Naive thymus-derived CD8-positive, alpha-beta T cell (primary cell): ENCODE measurements at regions not wholly inside any gene's neighbourhood (a gene's known extent, or its start where the extent isn't known, plus 50 kb on each side); places are given as distances from the start of the nearest gene placed in this dataset.
"Not testable (repeated sequence)": the region's sequence is repeated elsewhere in the genome, so short reads cannot be mapped to it uniquely, and the experiment has no call there.

ENCODE experiments used
- ATAC-seq, 2 donors: fragments of 150-1000 bp; cut with Tn5 transposase in 1 of 2; sonication (Bioruptor Pico), chemical (Tn5 transposase) in 1 of 2; 1 replicate in 1 of 2; 2 replicates in 1 of 2; pipeline ENCODE4 v1.10.0; 2021; ENCODE audit warnings: mild to moderate bottlenecking in 2 of 2, moderate library complexity in 2 of 2
- POLR2A ChIA-PET: fragments of 350-600 bp; sonication (Branson Sonifier 250); formaldehyde crosslinking; loops from one replicate; lab custom pipeline; 2021; ENCODE audit warnings: antibody characterized with exemption; lab: Charles Lee
- DNase-seq, 10 donors: peaks; one replicate each; pipeline versions ENCODE4 v3.0.0 to v3.0.0-alpha.2; 2020 to 2022
- H3K27ac Mint-ChIP-seq, 10 donors: one replicate each; pipeline ENCODE4 v1.8.0; 2020 to 2022; ENCODE audit warnings: mild to moderate bottlenecking in 10 of 10, mixed read lengths in 10 of 10, moderate library complexity in 4 of 10, inconsistent platforms in 1 of 10
- H3K27me3 Mint-ChIP-seq, 5 donors: one replicate each; pipeline ENCODE4 v1.8.0; 2021 to 2022; ENCODE audit warnings: mixed read lengths in 5 of 5
- H3K36me3 Mint-ChIP-seq, 3 donors: one replicate each; pipeline ENCODE4 v1.8.0; 2020 to 2022; ENCODE audit warnings: mixed read lengths in 3 of 3, mild to moderate bottlenecking in 2 of 3, inconsistent platforms in 1 of 3
- H3K4me1 Mint-ChIP-seq, 4 donors: one replicate each; pipeline ENCODE4 v1.8.0; 2021 to 2022; ENCODE audit warnings: mixed read lengths in 4 of 4
- H3K4me3 Mint-ChIP-seq, 10 donors: one replicate each; pipeline ENCODE4 v1.8.0; 2020 to 2022; ENCODE audit warnings: mild to moderate bottlenecking in 10 of 10, mixed read lengths in 10 of 10, moderate library complexity in 6 of 10, inconsistent platforms in 1 of 10
- H3K9me3 Mint-ChIP-seq, 9 donors: one replicate each; pipeline ENCODE4 v1.8.0; 2020 to 2022; ENCODE audit warnings: mixed read lengths in 9 of 9, mild to moderate bottlenecking in 3 of 9, inconsistent platforms in 1 of 9, moderate library complexity in 1 of 9

DNA sequence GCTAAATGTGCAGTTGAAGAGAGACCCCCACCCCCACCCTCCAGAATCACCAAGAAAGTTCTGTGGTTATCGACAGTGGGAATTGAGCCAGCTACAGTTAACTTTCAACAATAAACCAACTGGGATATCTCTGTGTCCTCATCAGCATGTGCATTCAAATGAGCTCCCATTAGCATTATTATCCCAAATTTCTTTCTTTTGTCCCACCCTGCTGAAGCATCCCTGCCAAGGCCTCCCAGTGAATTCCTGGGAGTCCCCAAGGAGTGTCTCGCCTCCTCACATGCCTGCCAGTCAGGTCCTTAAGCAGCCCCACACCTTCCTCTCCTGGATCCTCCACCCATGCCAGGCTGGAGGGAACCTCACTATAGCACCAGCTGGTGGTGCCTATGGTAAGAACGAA lies 422.1 kb upstream of the HNRNPA3 start:
- Mint-ChIP-seq H3K27me3 (peaks cover 4 to 26% (median 6%) of the 10 kb centered on the region in 5 donors), H3K27ac (no peak overlapping the region), H3K9me3 (peaks cover 0 to 1% (median 0%) of the 10 kb centered on the region in 9 donors), H3K4me1 (no peaks in the 10 kb centered on the region), H3K4me3 (no peak overlapping the region), H3K36me3 (peaks cover 0 to 4% (median 0%) of the 10 kb centered on the region in 3 donors)
- DNase-seq (no peak), ATAC-seq (no peak)
- POLR2A ChIA-PET = no interaction called here

DNA sequence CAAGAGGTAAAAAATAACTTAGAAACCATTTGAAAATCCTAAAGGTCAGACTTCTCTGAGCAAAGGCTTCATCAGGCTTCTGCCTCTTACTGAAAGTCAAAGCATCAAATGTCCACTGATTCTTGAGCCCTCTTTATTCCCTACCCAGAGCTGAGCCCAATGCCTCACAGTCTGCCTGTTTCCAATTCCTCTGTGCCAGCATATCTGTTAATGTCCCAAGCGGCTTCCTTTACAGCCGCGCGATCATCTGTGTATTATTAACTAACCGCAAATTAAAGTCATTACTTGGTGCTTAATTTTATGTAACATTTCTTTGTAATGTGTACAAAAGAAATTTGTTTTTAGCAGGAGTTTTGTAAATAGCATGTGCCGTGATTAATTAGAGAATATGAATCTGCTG lies 418.8 kb upstream of the HNRNPA3 start:
- Mint-ChIP-seq H3K9me3 (peaks cover 0 to 2% (median 0%) of the 10 kb centered on the region in 9 donors), H3K36me3 (peaks cover 0 to 2% (median 0%) of the 10 kb centered on the region in 3 donors), H3K4me3 (no peak overlapping the region), H3K27me3 (peaks cover 4 to 34% (median 7%) of the 10 kb centered on the region in 5 donors), H3K27ac (no peak overlapping the region), H3K4me1 (no peaks in the 10 kb centered on the region)
- POLR2A ChIA-PET = no interaction called here
- ATAC-seq (no peak), DNase-seq (no peak)

DNA sequence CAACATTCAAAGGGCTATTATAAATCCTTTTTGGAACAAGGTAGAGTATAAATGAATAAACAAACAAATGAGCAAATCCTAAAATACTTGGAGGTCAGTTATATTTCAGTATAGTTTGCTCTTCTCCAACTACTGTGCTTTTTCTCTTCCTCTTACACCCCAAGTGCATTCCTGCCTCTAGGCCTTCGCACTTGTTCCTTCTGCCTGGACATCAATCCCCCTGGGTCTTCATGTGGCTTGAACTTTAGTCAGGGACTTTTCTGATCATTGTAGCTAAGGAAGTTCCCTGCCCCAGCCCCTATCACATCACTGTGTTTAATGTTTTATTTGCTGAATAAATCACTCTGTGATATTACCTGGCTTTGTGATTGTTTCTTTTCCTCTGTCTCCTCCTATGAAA lies 418.2 kb upstream of the HNRNPA3 start:
- POLR2A ChIA-PET = no interaction called here
- peaks cover 0 to 2% (median 0%) of the 10 kb centered on the region in 3 donors for H3K36me3 Mint-ChIP-seq

DNA sequence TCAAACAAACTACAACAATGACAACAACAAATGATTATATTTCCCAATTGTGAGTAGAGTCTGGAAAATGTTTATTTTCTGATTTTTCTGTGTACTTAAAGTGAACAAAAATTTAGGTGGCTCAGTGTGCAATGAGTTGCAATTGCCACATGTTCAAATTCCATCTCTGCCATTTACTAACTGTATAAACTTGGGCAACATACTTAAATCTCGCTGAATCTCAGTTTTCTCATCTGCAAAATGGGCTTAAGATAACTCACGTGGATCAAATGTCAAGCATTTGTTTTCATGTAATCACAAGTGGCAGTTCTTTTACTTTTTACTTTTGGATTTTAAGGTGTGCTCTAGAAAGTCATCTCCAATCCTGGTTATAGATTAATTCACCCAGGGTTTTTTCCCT lies 416.8 kb upstream of the HNRNPA3 start:
- Mint-ChIP-seq H3K36me3 (peaks cover 0 to 2% (median 0%) of the 10 kb centered on the region in 3 donors), H3K27me3 (peaks cover 4 to 27% (median 7%) of the 10 kb centered on the region in 5 donors), H3K4me3 (no peak overlapping the region), H3K9me3 (peaks cover 0 to 2% (median 0%) of the 10 kb centered on the region in 9 donors), H3K27ac (no peak overlapping the region), H3K4me1 (no peaks in the 10 kb centered on the region)
- POLR2A ChIA-PET = no interaction called here
- DNase-seq = no peak
- ATAC-seq = no peak

More for the DNA sequence above, 418.2 kb upstream of the HNRNPA3 start:
- peak overlapping the region in 1 of 10 donors; percentile 54 for H3K27ac Mint-ChIP-seq
- no peak for ATAC-seq
- no peak for DNase-seq
- peaks cover 4 to 34% (median 7%) of the 10 kb centered on the region in 5 donors for H3K27me3 Mint-ChIP-seq
- peaks cover 0 to 2% (median 0%) of the 10 kb centered on the region in 9 donors for H3K9me3 Mint-ChIP-seq
- no peaks in the 10 kb centered on the region for H3K4me1 Mint-ChIP-seq
- no peak overlapping the region for H3K4me3 Mint-ChIP-seq

DNA sequence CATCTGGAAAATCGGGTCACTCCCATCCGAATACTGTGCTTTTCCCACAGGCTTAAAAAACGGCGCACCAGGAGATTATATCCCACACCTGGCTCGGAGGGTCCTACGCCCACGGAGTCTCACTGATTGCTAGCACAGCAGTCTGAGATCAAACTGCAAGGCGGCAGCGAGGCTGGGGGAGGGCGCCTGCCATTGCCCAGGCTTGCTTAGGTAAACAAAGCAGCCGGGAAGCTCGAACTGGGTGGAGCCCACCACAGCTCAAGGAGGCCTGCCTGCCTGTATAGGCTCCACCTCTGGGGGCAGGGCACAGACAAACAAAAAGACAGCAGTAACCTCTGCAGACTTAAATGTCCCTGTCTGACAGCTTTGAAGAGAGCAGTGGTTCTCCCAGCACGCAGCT lies 415.9 kb upstream of the HNRNPA3 start:
- H3K9me3 Mint-ChIP-seq, DNase-seq, H3K4me3 Mint-ChIP-seq, H3K36me3 Mint-ChIP-seq, POLR2A ChIA-PET, H3K27ac Mint-ChIP-seq, ATAC-seq, H3K4me1 Mint-ChIP-seq: not testable (repeated sequence)
- H3K27me3 Mint-ChIP-seq = peaks cover 2 to 19% (median 5%) of the 10 kb centered on the region in 5 donors

DNA sequence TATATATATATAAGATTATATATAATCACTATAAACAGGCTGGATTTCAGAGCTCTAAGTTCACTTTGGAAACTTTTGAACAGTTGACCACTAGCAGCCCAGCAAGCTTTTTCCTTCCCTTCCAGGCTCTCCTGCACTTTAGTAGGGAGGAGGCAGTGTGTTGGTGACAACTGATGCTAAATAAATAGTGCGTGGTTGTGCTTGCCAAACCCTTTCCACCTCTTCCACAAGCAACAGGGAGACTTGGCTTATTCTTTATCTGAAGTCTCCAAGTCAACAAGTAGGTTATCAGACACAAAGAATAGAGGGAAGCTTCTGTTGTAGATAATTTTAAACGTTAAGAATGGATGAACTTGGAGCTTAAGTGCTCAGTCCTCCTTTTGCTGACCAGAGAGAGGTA lies 408.2 kb upstream of the HNRNPA3 start:
- DNase-seq (no peak), ATAC-seq (no peak)
- Mint-ChIP-seq H3K4me1 (no peaks in the 10 kb centered on the region), H3K4me3 (no peak overlapping the region), H3K9me3 (peaks cover 0 to 2% (median 0%) of the 10 kb centered on the region in 9 donors), H3K27ac (no peak overlapping the region), H3K27me3 (no peaks in the 10 kb centered on the region), H3K36me3 (no peaks in the 10 kb centered on the region)
- POLR2A ChIA-PET = no interaction called here

DNA sequence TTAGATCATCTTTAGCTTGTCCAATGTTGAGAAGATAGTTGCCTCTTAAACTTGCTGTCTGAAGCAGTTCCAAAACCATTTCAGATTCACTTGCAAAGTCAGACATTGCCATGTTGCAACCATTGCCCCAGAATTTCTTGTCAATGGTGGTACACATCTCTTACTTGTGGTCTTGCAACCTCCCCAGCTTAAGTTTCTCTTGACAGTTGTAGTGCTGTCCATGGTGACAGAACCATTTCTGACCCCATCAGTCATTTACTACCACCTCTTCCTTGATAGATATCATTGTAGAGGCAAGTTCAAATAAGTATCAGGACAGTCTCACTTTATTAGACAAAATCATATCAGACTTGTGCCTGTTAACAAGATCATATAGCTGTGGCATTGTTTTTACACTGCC lies 407.2 kb upstream of the HNRNPA3 start:
- no peak overlapping the region for H3K27ac Mint-ChIP-seq
- DNase-seq = no peak
- POLR2A ChIA-PET = no interaction called here
- H3K27me3 Mint-ChIP-seq = no peaks in the 10 kb centered on the region
- H3K4me1 Mint-ChIP-seq = no peaks in the 10 kb centered on the region
- no peak overlapping the region for H3K4me3 Mint-ChIP-seq
- H3K36me3 Mint-ChIP-seq = no peaks in the 10 kb centered on the region
- peaks cover 0 to 2% (median 0%) of the 10 kb centered on the region in 9 donors for H3K9me3 Mint-ChIP-seq
- no peak for ATAC-seq

DNA sequence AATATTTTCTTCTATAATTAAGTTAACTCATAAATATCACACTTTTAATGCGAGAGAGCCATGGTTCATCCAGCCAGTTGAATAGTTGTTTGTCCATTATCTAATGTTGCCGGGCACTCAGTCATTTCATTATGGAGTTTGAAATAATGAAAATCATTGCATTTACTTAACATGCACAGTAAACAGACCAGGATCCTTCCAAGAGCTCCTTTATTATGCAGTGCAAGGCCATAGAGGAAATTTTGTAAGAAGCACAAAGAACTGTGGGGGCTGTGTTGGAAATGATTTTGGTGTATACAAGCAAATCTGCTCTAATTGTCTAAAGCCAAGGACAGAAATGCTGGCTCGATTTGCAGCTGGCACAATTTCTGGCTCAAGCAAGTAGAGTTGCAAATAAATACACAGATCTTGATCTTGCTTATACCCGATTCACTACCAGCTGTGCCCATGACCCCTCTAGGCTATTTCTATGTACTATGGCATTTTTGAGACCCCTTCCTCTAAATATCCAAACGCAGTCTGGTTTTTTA lies 400.3 kb upstream of the HNRNPA3 start:
- Mint-ChIP-seq H3K36me3 (no peaks in the 10 kb centered on the region), H3K9me3 (no peaks in the 10 kb centered on the region), H3K4me3 (no peak overlapping the region), H3K27me3 (no peaks in the 10 kb centered on the region), H3K4me1 (peaks cover 8 to 26% (median 25%) of the 10 kb centered on the region in 4 donors), H3K27ac (peak overlapping the region in 1 of 10 donors; percentile 21)
- POLR2A ChIA-PET = no interaction called here
- DNase-seq = no peak
- ATAC-seq = no peak

DNA sequence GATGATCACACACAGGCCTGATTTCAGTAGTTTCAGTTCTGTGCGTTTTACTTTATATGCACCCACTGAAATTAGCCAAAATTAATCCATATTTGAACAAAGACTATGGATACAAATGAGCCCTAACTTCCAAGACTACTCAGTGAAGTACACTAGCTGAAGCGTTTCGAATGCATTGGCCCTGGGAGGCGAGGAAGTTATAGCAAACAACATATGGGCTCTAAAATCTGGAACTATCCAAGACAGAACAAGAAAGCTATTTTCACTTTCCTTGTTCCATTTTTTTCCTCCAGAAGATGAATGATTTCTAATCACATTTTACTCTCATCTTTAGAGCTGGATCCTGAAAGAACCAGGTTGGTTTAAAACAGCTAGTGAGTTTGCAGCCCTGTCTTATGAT lies 399.4 kb upstream of the HNRNPA3 start:
- POLR2A ChIA-PET = no interaction called here
- no peaks in the 10 kb centered on the region for H3K36me3 Mint-ChIP-seq
- no peaks in the 10 kb centered on the region for H3K27me3 Mint-ChIP-seq
- H3K4me1 Mint-ChIP-seq = peaks cover 8 to 32% (median 28%) of the 10 kb centered on the region in 4 donors
- DNase-seq = no peak
- H3K4me3 Mint-ChIP-seq = no peak overlapping the region
- ATAC-seq = no peak
- H3K27ac Mint-ChIP-seq = no peak overlapping the region
- no peaks in the 10 kb centered on the region for H3K9me3 Mint-ChIP-seq

DNA sequence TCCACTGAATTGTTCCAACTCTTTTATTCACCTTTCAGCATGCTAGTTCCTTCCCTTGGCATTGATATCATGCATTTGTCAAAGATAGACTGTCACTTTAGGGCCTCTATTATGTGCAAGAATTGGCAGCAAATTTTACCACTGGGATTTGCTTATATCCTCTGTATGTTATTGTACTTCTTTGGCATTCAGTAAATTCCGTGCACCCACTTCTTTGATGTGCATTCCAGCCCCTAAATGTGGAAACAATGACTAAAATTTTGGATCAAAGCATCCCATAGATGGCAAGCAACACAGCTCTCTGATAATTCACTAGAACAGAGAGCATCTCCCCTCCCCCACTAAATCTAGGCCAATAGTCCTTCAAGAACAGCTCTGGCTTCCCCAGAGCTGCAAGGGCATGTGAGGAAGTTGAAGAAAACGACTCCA lies 399.0 kb upstream of the HNRNPA3 start:
- Mint-ChIP-seq H3K27me3 (no peaks in the 10 kb centered on the region), H3K27ac (no peak overlapping the region), H3K36me3 (no peaks in the 10 kb centered on the region), H3K4me1 (peaks cover 8 to 36% (median 32%) of the 10 kb centered on the region in 4 donors), H3K9me3 (no peaks in the 10 kb centered on the region), H3K4me3 (no peak overlapping the region)
- POLR2A ChIA-PET = no interaction called here
- ATAC-seq (no peak), DNase-seq (no peak)

DNA sequence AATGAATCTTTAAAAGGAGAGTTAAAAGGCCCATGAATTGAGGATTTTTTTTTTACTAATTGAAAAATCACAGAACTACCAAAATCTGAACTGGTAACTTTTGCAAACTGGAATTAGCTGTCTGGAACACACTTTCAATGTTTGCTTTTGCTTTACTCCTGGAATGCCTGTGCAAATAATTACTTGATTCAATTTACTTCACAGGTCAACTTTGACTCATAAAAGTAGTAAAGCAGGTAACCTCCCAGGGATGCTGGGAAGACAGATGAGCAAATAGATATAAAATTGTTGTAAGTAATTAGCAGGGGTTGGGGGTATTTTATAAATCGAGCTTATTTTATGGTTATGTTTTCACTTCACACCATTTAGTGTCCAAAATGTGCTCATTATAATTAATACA lies 398.3 kb upstream of the HNRNPA3 start:
- peak overlapping the region in 4 of 10 donors; percentile 30 to 56 (median 36) for H3K4me3 Mint-ChIP-seq
- POLR2A ChIA-PET = no interaction called here

DNA sequence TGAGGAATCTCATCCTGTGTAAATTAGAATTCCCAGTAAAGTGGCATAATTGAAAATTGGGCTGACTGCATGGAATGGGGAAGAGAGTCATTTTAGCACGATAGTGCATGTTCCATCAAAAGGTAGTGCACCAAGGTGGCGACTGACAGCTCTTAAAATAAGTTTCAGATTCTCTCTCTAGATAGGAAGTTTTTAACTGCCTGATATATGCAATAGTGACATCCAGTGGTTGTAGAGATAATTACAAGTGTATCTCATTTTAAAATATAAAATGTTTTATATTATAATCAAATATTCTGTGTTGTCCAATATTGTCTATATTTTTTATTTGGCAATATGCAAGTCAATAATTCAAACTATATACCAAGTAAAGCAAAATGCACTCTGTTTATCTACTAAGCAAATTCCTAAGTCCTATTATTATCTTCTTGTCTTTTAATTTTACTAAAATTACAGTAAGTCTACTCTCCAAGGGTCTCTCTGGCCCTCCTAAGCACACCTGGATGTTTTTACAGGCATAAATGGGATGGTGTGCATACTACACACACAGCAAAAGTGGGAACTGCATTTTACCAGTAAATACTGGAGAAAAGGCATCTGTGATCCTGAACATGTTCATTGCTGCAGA lies 397.7 kb upstream of the HNRNPA3 start:
- H3K9me3 Mint-ChIP-seq = no peaks in the 10 kb centered on the region
- peak; percentile 43 to 52 for ATAC-seq
- no peaks in the 10 kb centered on the region for H3K27me3 Mint-ChIP-seq
- peak in 3 of 10 donors; percentile 49 to 57 (median 50) for DNase-seq
- H3K4me3 Mint-ChIP-seq = peak overlapping the region in 9 of 10 donors; percentile 23 to 69 (median 43)
- peaks cover 16 to 49% (median 39%) of the 10 kb centered on the region in 4 donors for H3K4me1 Mint-ChIP-seq
- H3K27ac Mint-ChIP-seq = peak overlapping the region in 4 of 10 donors; percentile 7 to 88 (median 56)
- H3K36me3 Mint-ChIP-seq = peaks cover 0 to 2% (median 0%) of the 10 kb centered on the region in 3 donors
- POLR2A ChIA-PET = no interaction called here

More for the DNA sequence above, 398.3 kb upstream of the HNRNPA3 start:
- Mint-ChIP-seq H3K9me3 (no peaks in the 10 kb centered on the region), H3K4me1 (peaks cover 11 to 43% (median 35%) of the 10 kb centered on the region in 4 donors), H3K27ac (peak overlapping the region in 1 of 10 donors; percentile 7), H3K36me3 (peaks cover 0 to 2% (median 0%) of the 10 kb centered on the region in 3 donors), H3K27me3 (no peaks in the 10 kb centered on the region)
- DNase-seq (no peak), ATAC-seq (no peak)

DNA sequence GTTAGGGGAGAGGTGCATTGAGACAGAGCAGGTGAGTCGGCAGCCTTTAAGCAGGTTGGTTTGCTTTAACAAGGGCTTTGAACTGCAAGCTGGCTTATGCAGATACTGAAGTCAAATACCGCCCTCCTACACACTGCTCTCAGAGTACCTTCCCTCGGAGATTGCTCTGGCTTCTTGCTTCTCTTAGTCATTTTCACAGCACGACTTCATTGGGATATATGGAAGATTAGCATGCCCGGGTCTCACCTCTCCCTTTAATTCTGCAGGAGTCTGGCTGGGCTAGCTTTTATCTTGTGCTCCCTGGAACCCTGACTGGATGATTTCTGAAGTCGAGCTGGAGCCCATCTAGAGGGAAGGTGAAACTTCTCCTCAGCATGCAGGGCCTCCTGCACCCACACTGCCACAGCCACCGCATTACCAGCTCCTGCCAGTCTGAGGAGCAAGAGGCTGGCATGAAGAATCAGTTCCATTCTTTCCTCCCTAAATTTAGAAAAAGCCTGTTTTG lies 395.5 kb upstream of the HNRNPA3 start:
- DNase-seq (peak in 7 of 10 donors; percentile 9 to 62 (median 37)), ATAC-seq (peak; percentile 85 to 89)
- Mint-ChIP-seq H3K36me3 (peaks cover 0 to 2% (median 0%) of the 10 kb centered on the region in 3 donors), H3K4me1 (peaks cover 24 to 68% (median 51%) of the 10 kb centered on the region in 4 donors), H3K4me3 (peak overlapping the region; percentile 28 to 85 (median 70)), H3K27ac (peak overlapping the region; percentile 71 to 96 (median 92)), H3K9me3 (no peaks in the 10 kb centered on the region), H3K27me3 (no peaks in the 10 kb centered on the region)
- POLR2A ChIA-PET = interaction anchor here (0.5 to 1.1 kb wide), 4 partner anchors 9 to 554 kb away, joined by 3 to 7 read pairs (median 5); no protein-coding TSS in a partner anchor
